ENCODE measurements at regions not wholly inside any gene's neighbourhood (a gene's known extent, or its start where the extent isn't known, plus 50 kb on each side); places are given as distances from the start of the nearest gene placed in this dataset.
"Not testable (repeated sequence)": the region's sequence is repeated elsewhere in the genome, so short reads cannot be mapped to it uniquely, and the experiment has no call there.

DNA sequence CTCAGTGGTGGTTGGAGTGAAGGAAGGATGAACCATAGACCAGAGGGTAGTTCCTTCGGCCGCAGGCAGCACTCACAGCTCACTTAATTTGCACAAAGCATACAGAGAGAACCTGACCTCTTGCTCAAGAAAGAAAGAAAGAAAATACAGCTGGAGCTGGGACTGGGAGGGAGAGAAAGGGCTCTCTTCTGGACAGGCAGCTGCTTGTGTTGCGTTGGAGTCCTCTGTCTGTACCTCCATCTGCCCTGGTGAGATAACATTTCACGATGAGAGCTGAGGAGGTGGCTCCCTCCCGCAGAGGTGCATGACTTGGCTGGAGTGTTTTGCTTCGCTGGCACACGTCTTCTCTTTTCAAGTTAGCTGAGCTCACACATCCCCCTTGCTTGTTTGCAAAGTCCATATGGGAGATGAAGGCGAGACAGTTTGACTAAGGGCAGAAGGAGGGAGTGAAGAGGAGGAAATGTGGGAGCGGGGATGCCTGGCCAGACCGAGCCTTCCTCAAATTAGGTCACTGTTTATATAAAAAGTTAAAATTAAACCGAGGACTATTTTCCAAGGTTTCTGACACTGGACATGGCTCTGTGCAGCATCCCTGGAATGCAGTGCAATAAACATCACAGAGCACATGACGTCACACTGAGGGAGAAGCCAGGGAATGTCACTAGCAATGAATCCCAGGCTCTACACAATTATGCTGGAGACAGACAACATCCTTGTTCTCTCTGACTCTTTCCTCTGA, 359.4 kb downstream of the CD83 start:
- H3K4me3 ChIP-seq (ENCODE audit: low read depth, low read length): peak overlapping the region; percentile 22
- TF ChIP-seq, protein P1, sequence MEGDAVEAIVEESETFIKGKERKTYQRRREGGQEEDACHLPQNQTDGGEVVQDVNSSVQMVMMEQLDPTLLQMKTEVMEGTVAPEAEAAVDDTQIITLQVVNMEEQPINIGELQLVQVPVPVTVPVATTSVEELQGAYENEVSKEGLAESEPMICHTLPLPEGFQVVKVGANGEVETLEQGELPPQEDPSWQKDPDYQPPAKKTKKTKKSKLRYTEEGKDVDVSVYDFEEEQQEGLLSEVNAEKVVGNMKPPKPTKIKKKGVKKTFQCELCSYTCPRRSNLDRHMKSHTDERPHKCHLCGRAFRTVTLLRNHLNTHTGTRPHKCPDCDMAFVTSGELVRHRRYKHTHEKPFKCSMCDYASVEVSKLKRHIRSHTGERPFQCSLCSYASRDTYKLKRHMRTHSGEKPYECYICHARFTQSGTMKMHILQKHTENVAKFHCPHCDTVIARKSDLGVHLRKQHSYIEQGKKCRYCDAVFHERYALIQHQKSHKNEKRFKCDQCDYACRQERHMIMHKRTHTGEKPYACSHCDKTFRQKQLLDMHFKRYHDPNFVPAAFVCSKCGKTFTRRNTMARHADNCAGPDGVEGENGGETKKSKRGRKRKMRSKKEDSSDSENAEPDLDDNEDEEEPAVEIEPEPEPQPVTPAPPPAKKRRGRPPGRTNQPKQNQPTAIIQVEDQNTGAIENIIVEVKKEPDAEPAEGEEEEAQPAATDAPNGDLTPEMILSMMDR (conservative IDR thresholded peaks at IDR 0.05; ENCODE audit: low read depth, low read length): no peak
- peak; percentile 86 for DNase-seq (ENCODE audit: low read depth)

DNA sequence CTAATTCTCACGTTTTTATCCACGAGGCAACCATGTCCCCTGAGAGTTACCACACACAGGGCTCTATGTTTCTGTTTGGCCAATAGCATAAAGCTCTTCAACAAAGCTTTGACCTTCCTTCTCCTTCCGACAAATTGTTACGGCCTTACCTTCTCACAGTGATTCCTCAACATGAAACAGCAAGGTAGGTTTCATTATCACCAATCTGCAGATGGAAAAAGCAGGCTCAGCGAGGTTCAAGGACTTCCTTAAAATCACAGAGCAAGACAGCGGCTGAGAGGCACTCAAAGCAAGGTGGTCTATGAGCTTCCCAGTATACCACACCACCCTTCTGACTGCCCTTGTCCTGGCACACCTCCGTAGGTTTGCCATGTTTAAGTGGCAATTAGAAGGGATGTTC, 360.0 kb downstream of the CD83 start:
- no peak overlapping the region for H3K4me3 ChIP-seq (ENCODE audit: low read depth, low read length)
- no peak for DNase-seq (ENCODE audit: low read depth)
- TF ChIP-seq, protein P1 (conservative IDR thresholded peaks at IDR 0.05; ENCODE audit: low read depth, low read length): no peak

DNA sequence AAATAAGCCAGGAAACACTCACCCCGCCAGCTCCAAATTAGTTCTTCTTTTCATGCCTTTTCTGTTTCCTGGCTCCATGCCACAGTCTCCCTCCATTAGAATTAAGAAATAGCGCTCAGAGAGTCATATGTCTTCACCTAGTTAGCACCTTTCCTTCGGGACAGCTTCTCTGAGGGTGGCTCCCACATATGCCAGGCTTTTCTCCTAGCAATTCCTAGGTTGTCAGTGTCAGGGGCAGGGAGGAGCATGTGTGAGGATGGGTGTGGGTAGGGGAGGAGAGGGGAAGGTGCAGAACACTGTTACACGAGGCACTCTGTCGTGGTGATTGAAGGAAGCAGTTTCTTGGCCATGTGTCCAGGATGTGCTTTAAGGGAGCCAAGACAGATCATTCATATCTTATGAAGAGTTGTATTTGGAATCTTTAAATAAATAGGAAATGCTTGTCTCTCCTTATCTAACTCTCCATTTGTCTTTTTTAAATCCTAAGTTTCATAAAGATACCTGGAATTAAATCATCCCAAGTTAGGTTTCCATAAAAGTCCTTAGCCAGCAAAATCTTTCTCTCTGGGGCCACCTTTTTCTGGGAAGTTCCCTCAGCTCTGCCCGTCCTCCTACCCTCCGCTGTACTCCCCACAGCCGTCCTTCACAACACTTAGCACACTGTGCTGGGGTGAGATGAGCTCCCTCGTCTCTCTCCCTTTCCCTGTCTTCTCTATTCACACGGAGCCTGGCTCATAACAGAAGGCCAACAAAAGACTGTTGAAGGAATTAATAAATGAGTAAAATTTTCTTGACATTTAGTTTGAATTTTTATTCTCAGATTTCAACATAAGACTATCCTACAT, 361.0 kb downstream of the CD83 start:
- no peak for DNase-seq (ENCODE audit: low read depth)
- H3K4me3 ChIP-seq (ENCODE audit: low read depth, low read length): no peak overlapping the region
- TF ChIP-seq, protein P1 (conservative IDR thresholded peaks at IDR 0.05; ENCODE audit: low read depth, low read length): no peak

DNA sequence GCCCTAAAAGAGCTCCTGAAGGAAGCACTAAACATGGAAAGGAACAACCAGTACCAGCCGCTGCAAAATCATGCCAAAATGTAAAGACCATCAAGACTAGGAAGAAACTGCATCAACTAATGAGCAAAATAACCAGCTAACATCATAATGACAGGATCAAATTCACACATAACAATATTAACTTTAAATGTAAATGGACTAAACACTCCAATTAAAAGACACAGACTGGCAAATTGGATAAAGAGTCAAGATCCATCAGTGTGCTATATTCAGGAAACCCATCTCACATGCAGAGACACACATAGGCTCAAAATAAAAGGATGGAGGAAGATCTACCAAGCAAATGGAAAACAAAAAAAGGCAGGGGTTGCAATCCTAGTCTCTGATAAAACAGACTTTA, 364.4 kb downstream of the CD83 start:
- H3K4me3 ChIP-seq (ENCODE audit: low read depth, low read length); DNase-seq (ENCODE audit: low read depth): not testable (repeated sequence)

DNA sequence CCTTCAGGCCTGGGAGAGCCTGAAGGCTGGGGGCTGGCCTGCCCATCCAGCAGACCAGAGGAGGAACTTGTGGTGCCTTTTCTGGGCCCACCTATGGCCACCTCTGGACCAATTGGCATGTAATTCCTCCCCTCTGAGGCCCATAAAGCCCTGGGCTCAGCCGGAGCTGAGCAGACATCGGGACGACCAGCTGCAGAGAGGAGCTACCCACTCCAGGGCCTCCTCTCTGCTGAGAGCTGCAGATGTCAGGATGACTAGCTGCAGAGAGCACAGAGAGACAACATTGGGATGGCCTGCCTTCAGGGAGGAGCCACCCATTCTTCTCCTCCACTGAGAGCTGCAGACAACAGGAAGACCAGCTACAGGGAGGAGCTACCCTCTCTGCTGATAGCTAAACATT, 370.1 kb downstream of the CD83 start:
- no peak overlapping the region for H3K4me3 ChIP-seq (ENCODE audit: low read depth, low read length)
- TF ChIP-seq, protein P1 (conservative IDR thresholded peaks at IDR 0.05; ENCODE audit: low read depth, low read length): no peak
- DNase-seq (ENCODE audit: low read depth): no peak

DNA sequence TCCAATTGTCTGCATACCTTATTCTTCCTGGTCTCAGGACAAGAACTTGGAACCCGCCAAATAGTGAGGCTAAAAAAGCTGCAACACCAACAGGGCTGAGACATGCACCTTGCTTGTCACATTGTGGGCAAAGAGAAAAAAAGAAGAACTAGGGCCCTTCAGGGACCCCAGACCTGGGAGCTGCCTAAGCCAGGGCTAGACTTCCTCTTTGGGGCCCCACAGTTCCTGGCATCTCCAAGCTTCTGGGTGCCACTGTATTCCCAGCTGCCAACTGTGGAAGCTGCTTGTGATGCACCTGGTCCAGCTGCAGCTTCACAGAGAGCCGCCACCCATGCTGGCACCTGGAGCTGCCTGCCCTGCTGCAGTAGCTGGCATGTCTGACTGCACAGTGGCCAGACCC, 370.6 kb downstream of the CD83 start:
- TF ChIP-seq, protein P1 (conservative IDR thresholded peaks at IDR 0.05; ENCODE audit: low read depth, low read length): no peak
- no peak for DNase-seq (ENCODE audit: low read depth)
- H3K4me3 ChIP-seq (ENCODE audit: low read depth, low read length): no peak overlapping the region

DNA sequence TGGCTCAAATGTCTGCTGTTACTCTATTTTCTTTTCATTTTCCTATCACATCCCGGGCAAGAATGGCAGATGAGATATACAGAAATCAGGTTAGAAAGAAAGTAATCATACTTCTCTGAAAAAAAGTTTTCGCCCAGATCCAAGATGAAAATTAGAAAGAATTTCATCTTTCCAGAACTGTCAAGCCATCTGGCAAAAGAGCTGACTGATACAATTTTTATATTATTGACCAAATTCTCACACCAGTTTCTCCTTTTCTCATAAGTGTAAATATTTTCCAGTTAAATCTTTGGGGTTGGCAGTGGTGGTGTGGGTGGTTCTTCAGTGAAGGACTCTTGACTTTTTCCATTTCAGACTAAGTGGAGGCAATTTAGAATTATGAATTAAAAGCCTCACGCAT, 371.9 kb downstream of the CD83 start:
- no peak for DNase-seq (ENCODE audit: low read depth)
- H3K4me3 ChIP-seq (ENCODE audit: low read depth, low read length): no peak overlapping the region
- TF ChIP-seq, protein P1 (conservative IDR thresholded peaks at IDR 0.05; ENCODE audit: low read depth, low read length): no peak

All from epithelial cell of proximal tubule (primary cell).